ENCODE measurements at regions not wholly inside any gene's neighbourhood (a gene's known extent, or its start where the extent isn't known, plus 50 kb on each side); places are given as distances from the start of the nearest gene placed in this dataset.

DNA sequence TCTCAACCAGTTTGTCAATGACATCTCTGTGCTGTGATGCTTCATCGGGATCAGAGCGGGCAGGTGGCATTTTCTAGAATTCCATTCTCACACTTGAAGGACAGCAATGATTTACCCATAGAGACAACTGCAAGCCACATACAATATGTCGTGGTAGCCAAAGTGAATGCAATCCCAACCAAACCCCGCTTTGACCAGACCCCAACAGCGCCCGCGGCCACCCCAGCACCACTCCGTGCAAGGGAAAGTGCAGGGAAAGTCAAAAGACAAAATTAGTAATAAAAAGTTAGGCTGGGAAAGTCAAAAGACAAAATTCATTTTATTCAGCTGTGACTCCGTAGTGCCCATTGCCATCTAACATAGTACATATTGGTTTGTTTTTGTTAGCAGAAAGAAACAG, 88.8 kb upstream of the EYA2 start:
- TF ChIP-seq, protein P1, sequence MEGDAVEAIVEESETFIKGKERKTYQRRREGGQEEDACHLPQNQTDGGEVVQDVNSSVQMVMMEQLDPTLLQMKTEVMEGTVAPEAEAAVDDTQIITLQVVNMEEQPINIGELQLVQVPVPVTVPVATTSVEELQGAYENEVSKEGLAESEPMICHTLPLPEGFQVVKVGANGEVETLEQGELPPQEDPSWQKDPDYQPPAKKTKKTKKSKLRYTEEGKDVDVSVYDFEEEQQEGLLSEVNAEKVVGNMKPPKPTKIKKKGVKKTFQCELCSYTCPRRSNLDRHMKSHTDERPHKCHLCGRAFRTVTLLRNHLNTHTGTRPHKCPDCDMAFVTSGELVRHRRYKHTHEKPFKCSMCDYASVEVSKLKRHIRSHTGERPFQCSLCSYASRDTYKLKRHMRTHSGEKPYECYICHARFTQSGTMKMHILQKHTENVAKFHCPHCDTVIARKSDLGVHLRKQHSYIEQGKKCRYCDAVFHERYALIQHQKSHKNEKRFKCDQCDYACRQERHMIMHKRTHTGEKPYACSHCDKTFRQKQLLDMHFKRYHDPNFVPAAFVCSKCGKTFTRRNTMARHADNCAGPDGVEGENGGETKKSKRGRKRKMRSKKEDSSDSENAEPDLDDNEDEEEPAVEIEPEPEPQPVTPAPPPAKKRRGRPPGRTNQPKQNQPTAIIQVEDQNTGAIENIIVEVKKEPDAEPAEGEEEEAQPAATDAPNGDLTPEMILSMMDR (IDR thresholded peaks at IDR 0.05), result no peak
- TF ChIP-seq EZH2 (IDR thresholded peaks at IDR 0.05) (no peak), EZH2phosphoT487 (IDR thresholded peaks at IDR 0.05) (no peak)

Measured in neural progenitor cell (in vitro differentiated cells).